K562 (cell line): ENCODE measurements at regions not wholly inside any gene's neighbourhood (a gene's known extent, or its start where the extent isn't known, plus 50 kb on each side); places are given as distances from the start of the nearest gene placed in this dataset.

Experiments used
- ATAC-seq: fragments of 200-7000 bp; cut with Tn5 transposase; 3 replicates; pipeline ENCODE4 v1.9.1; 2020; ENCODE audit warnings: moderate library complexity
- BruUV-seq: library from RNA; stranded (reverse); fragments of 400-500 nt; replicated peaks from 2 replicates; lab custom pipeline; 2021; lab: Mats Ljungman, UMichigan
- CTCF ChIA-PET: fragments of 300-600 bp; formaldehyde crosslinking; extraction: SDS; loops from one replicate; lab custom pipeline; 2021; ENCODE audit warnings: low intra/inter-chr PET ratio; lab: Yijun Ruan, JAX
- POLR2A ChIA-PET: fragments of 300-600, 350-650 bp; sonication (Branson Sonifier 250); formaldehyde crosslinking; extraction: SDS; loops from one replicate; lab custom pipeline; 2021; ENCODE audit warnings: antibody characterized with exemption, inconsistent platforms; lab: Yijun Ruan, JAX
- DNase-seq, 4 experiments: peaks; one replicate each; pipeline versions ENCODE4 v3.0.0 to v3.0.0-alpha.2; 2011 to 2018; ENCODE audit warnings: low spot score in 3 of 4, mixed read lengths in 3 of 4; ENCODE audit errors: extremely low read depth in 1 of 4
- FAIRE-seq: peaks from 2 replicates; lab custom pipeline; 2011; peaks lifted over from hg19 to GRCh38; lab: Jason Lieb, UNC
- H2AFZ ChIP-seq: 2 replicates; pipeline ENCODE4 v1.6.0; 2011; ENCODE audit warnings: low read depth, low read length, control low read depth, inconsistent platforms
- H3K27ac ChIP-seq: fragments of 200-600 bp; 3 replicates; pipeline ENCODE4 v1.8.0; 2011; ENCODE audit warnings: low read depth, mild to moderate bottlenecking, control low read depth, inconsistent platforms, low read length, moderate library complexity, mixed read lengths; ENCODE audit errors: extremely low read depth
- H3K27me3 ChIP-seq, 2 experiments: fragments of 300-600 bp in 1 of 2; 2 replicates in 1 of 2; 3 replicates in 1 of 2; pipeline versions ENCODE4 v1.6.0 to v1.8.0; 2011; ENCODE audit warnings: inconsistent platforms in 2 of 2, low read length in 2 of 2, mild to moderate bottlenecking in 1 of 2, mixed read lengths in 1 of 2, moderate library complexity in 1 of 2; ENCODE audit not compliant: control insufficient read depth in 2 of 2, insufficient read depth in 2 of 2
- H3K36me3 ChIP-seq: fragments of 300-600 bp; 3 replicates; pipeline ENCODE4 v1.8.0; 2011; ENCODE audit warnings: mild to moderate bottlenecking, low read length, inconsistent platforms; ENCODE audit not compliant: control insufficient read depth, insufficient read depth
- H3K4me1 ChIP-seq, 2 experiments: fragments of 200-600 bp in 1 of 2; replicated peaks in 1 of 2; 2 replicates in 1 of 2; 3 replicates in 1 of 2; pipeline versions ENCODE4 v1.5.1 to v1.8.0; 2011; ENCODE audit warnings: inconsistent platforms in 2 of 2, low read length in 2 of 2, mild to moderate bottlenecking in 1 of 2, mixed read lengths in 1 of 2, moderate library complexity in 1 of 2; ENCODE audit not compliant: control insufficient read depth in 2 of 2, insufficient read depth in 2 of 2
- H3K4me2 ChIP-seq: 2 replicates; pipeline ENCODE4 v1.6.1; 2011; ENCODE audit warnings: low read length, control low read depth, inconsistent platforms, mixed read lengths; ENCODE audit not compliant: insufficient read depth
- H3K4me3 ChIP-seq: fragments of 200-600 bp; sonication (generic), shearing (Covaris generic); 2 replicates; pipeline ENCODE4 v1.5.1; 2016; ENCODE audit warnings: control low read depth, inconsistent platforms
- H3K79me2 ChIP-seq: fragments of 200-600 bp; 3 replicates; pipeline ENCODE4 v1.8.0; 2011; ENCODE audit warnings: low read length, inconsistent platforms; ENCODE audit not compliant: control insufficient read depth, insufficient read depth
- H3K9ac ChIP-seq, 2 experiments: 2 replicates each; pipeline versions ENCODE4 v1.6.0 to v1.6.1; 2011; ENCODE audit warnings: low read depth in 2 of 2, low read length in 2 of 2, control low read depth in 1 of 2, inconsistent platforms in 1 of 2, mild to moderate bottlenecking in 1 of 2, mixed read lengths in 1 of 2; ENCODE audit not compliant: insufficient read depth in 1 of 2
- H3K9me1 ChIP-seq: one replicate; pipeline ENCODE4 v1.6.0; 2011; ENCODE audit warnings: inconsistent platforms, mild to moderate bottlenecking, low read length, moderate library complexity; ENCODE audit not compliant: control insufficient read depth, insufficient read depth
- H3K9me3 ChIP-seq: replicated peaks from 2 replicates; pipeline ENCODE4 v1.5.1; 2011; ENCODE audit warnings: low read depth, low read length, inconsistent platforms; ENCODE audit not compliant: control insufficient read depth, insufficient read depth
- H4K20me1 ChIP-seq: replicated peaks from 2 replicates; pipeline ENCODE4 v1.6.1; 2011; ENCODE audit warnings: low read length, inconsistent platforms, mixed read lengths; ENCODE audit not compliant: control insufficient read depth, insufficient read depth
- ATF1 ChIP-seq, 2 experiments: fragments of 450-650 bp in 1 of 2; IDR thresholded peaks; 2 replicates each; pipeline ENCODE4 v1.6.1; 2016; ENCODE audit warnings: missing compliant biosample characterization in 1 of 2, missing genetic modification characterization in 1 of 2
- CHD2 ChIP-seq: IDR thresholded peaks from 2 replicates; pipeline ENCODE4 v1.6.1; 2011; ENCODE audit warnings: low read depth, low read length
- ELF1 ChIP-seq: fragments of 200-800 bp; sonication (Bioruptor generic); IDR thresholded peaks from 2 replicates; pipeline ENCODE4 v1.6.1; 2016; ENCODE audit warnings: missing genetic modification characterization, missing compliant biosample characterization
- MCM3 ChIP-seq: fragments of 450-650 bp; IDR thresholded peaks from 2 replicates; pipeline ENCODE4 v1.6.1; 2016
- NR2F6 ChIP-seq: fragments of 450-650 bp; formaldehyde crosslinking; IDR thresholded peaks from 2 replicates; pipeline ENCODE4 v1.4.0; 2020; ENCODE audit warnings: mild to moderate bottlenecking
- TARDBP ChIP-seq: fragments of 450-650 bp; IDR thresholded peaks from 2 replicates; pipeline ENCODE4 v1.6.1; 2016
- TEAD2 ChIP-seq: fragments of 450-650 bp; IDR thresholded peaks from 2 replicates; pipeline ENCODE4 v1.6.1; 2016; ENCODE audit warnings: missing genetic modification characterization, control low read depth, missing compliant biosample characterization
- ZNF239 ChIP-seq: fragments of 250-450 bp; sonication (Bioruptor Pico); IDR thresholded peaks from 2 replicates; pipeline ENCODE4 v1.4.0; 2020; ENCODE audit warnings: mild to moderate bottlenecking
- ZNF507 ChIP-seq: conservative IDR thresholded peaks from 2 replicates; pipeline ENCODE4 v1.6.1; 2017; ENCODE audit warnings: missing genetic modification characterization, missing compliant biosample characterization
- WGBS: fragments of 100-300 bp; shearing (Covaris generic); methylation state at CpG from one replicate; pipeline ENCODE4 v1.1.6; 2016; ENCODE audit warnings: low coverage, mixed read lengths; ENCODE audit not compliant: insufficient coverage; ENCODE audit errors: missing lambda C conversion rate; 5-methylcytosine and 5-hydroxymethylcytosine counted together
- in situ Hi-C: fragments of 300-500 bp; cut with MboI; formaldehyde crosslinking; loops from 4 replicates; pipeline ENCODE4 v1.15.0; 2018; ENCODE audit warnings: inconsistent platforms, mixed read lengths
- intact Hi-C: fragments of 100-400 bp; cut with micrococcal nuclease; formaldehyde crosslinking; loops from 2 replicates; pipeline ENCODE4 v1.14.2; 2022
- TF ChIP-seq, protein P1 (sequence below), 2 experiments: fragments of 450-650 bp in 1 of 2; sonication (generic) in 1 of 2; formaldehyde crosslinking in 1 of 2; IDR thresholded peaks in 1 of 2; conservative IDR thresholded peaks in 1 of 2; 2 replicates each; pipeline versions ENCODE4 v1.6.1 to v1.8.1; 2016 to 2023; ENCODE audit warnings: mild to moderate bottlenecking in 2 of 2, moderate library complexity in 2 of 2, inconsistent platforms in 1 of 2, missing genetic modification reagents in 1 of 2
- TF ChIP-seq, protein P2 (sequence below): sonication (generic); formaldehyde crosslinking; IDR thresholded peaks from 2 replicates; pipeline ENCODE4 v1.8.0; 2022; ENCODE audit warnings: mild to moderate bottlenecking, missing genetic modification reagents
- TF ChIP-seq, protein P3 (sequence below), 2 experiments: fragments of 450-650 bp; IDR thresholded peaks; 2 replicates each; pipeline ENCODE4 v1.6.1; 2016
- TF ChIP-seq, protein P4 (sequence below), 2 experiments: fragments of 200-800 bp in 1 of 2; sonication (Bioruptor generic) in 1 of 2; sonication (generic) in 1 of 2; formaldehyde crosslinking in 1 of 2; IDR thresholded peaks in 1 of 2; conservative IDR thresholded peaks in 1 of 2; 2 replicates each; pipeline versions ENCODE4 v1.5.0 to v1.6.1; 2016 to 2020; ENCODE audit warnings: missing compliant biosample characterization in 1 of 2, missing genetic modification characterization in 1 of 2, missing genetic modification reagents in 1 of 2

DNA sequence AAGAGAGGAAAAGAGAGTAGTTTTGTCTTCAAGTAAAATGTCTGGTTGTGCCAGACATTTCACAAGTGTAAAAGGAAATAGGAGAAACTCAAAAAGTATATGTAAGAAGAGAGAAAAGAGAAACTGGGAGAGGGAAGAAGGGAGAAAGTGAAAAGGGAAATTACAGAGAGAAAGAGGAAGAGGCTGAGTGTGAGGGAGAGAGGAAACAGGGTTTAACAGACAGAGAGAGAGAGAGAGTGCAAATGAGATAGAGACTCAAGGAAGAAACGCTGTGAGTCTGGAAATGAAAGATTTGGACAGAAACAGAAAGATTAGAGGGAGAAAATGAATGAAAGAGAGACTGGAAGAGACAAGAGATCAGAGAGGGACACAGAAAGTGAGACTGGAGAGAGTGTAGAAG lies 806.2 kb downstream of the PLA2G4A start:
- 0% methylated on average over 1 of the region's 1 CpG for WGBS
- Histone ChIP-seq H3K4me1 (no peaks in the 10 kb centered on the region), H4K20me1 (no peaks in the 10 kb centered on the region), H3K9ac (no peak overlapping the region), H3K79me2 (no peaks in the 10 kb centered on the region), H3K27me3 (no peaks in the 10 kb centered on the region), H3K27ac (no peak overlapping the region), H3K9me3 (peaks cover 3% of the 10 kb centered on the region; the same call in 1 of the 2 replicates), H3K4me3 (no peak overlapping the region), H3K9me1 (no peaks in the 10 kb centered on the region), H2AFZ (no peak overlapping the region), H3K36me3 (no peaks in the 10 kb centered on the region), H3K4me2 (no peak overlapping the region)
- POLR2A ChIA-PET: no interaction called here
- no peak for ATAC-seq
- no peak for DNase-seq
- no TSS peak for BruUV-seq
- FAIRE-seq: no peak
- CTCF ChIA-PET: no interaction called here
- TF ChIP-seq, protein P1, sequence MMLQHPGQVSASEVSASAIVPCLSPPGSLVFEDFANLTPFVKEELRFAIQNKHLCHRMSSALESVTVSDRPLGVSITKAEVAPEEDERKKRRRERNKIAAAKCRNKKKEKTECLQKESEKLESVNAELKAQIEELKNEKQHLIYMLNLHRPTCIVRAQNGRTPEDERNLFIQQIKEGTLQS (IDR thresholded peaks at IDR 0.05): no peak
- TF ChIP-seq, protein P1 (CRISPR knock-in tag; conservative IDR thresholded peaks at IDR 0.05): no peak
- TF ChIP-seq, protein P2, sequence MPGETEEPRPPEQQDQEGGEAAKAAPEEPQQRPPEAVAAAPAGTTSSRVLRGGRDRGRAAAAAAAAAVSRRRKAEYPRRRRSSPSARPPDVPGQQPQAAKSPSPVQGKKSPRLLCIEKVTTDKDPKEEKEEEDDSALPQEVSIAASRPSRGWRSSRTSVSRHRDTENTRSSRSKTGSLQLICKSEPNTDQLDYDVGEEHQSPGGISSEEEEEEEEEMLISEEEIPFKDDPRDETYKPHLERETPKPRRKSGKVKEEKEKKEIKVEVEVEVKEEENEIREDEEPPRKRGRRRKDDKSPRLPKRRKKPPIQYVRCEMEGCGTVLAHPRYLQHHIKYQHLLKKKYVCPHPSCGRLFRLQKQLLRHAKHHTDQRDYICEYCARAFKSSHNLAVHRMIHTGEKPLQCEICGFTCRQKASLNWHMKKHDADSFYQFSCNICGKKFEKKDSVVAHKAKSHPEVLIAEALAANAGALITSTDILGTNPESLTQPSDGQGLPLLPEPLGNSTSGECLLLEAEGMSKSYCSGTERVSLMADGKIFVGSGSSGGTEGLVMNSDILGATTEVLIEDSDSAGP (CRISPR knock-in tag): no peak
- TF ChIP-seq ELF1 (tag): no peak
- TF ChIP-seq ZNF239: no peak
- no peak for TF ChIP-seq MCM3
- TF ChIP-seq ATF1 (CRISPR knock-in tag; IDR thresholded peaks at IDR 0.05): no peak
- TF ChIP-seq ATF1 (tag; IDR thresholded peaks at IDR 0.05): no peak
- TF ChIP-seq, protein P3, sequence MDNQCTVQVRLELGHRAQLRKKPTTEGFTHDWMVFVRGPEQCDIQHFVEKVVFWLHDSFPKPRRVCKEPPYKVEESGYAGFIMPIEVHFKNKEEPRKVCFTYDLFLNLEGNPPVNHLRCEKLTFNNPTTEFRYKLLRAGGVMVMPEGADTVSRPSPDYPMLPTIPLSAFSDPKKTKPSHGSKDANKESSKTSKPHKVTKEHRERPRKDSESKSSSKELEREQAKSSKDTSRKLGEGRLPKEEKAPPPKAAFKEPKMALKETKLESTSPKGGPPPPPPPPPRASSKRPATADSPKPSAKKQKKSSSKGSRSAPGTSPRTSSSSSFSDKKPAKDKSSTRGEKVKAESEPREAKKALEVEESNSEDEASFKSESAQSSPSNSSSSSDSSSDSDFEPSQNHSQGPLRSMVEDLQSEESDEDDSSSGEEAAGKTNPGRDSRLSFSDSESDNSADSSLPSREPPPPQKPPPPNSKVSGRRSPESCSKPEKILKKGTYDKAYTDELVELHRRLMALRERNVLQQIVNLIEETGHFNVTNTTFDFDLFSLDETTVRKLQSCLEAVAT (IDR thresholded peaks at IDR 0.05): no peak
- no peak for TF ChIP-seq ZNF507 (tag)
- TF ChIP-seq, protein P4, sequence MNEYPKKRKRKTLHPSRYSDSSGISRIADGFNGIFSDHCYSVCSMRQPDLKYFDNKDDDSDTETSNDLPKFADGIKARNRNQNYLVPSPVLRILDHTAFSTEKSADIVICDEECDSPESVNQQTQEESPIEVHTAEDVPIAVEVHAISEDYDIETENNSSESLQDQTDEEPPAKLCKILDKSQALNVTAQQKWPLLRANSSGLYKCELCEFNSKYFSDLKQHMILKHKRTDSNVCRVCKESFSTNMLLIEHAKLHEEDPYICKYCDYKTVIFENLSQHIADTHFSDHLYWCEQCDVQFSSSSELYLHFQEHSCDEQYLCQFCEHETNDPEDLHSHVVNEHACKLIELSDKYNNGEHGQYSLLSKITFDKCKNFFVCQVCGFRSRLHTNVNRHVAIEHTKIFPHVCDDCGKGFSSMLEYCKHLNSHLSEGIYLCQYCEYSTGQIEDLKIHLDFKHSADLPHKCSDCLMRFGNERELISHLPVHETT (CRISPR knock-in tag; conservative IDR thresholded peaks at IDR 0.05 in 1 of 2, IDR thresholded peaks at IDR 0.05 in 1 of 2): no peak
- TF ChIP-seq NR2F6 (CRISPR knock-in tag): no peak
- TF ChIP-seq TEAD2 (tag): no peak
- no peak for TF ChIP-seq CHD2
- TF ChIP-seq TARDBP: no peak
- intact Hi-C loops: no loop called here
- in situ Hi-C loops: no loop called here
